ENCODE measurements at regions not wholly inside any gene's neighbourhood (a gene's known extent, or its start where the extent isn't known, plus 50 kb on each side); places are given as distances from the start of the nearest gene placed in this dataset.
"Not testable (repeated sequence)": the region's sequence is repeated elsewhere in the genome, so short reads cannot be mapped to it uniquely, and the experiment has no call there.

DNA sequence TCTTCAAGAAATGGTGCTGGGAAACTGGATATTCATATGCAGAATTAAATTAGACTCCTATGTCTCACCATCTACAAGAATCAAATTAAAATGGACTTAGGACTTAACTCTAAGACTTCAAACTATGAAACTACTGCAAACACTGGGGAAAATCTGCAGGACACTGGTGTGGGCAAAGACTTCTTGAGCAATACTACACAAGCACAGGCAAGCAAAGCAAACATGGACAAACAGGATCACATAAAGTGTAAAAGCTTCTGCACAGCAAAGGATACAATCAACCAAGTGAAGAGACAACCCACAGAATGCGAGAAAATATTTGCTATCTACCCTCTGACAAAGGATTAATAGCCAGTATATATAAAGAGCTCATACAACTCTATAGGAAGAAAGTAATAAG lies 1161.1 kb upstream of the CITED2 start:
- DNase-seq (ENCODE audit: low read depth), result no peak

DNA sequence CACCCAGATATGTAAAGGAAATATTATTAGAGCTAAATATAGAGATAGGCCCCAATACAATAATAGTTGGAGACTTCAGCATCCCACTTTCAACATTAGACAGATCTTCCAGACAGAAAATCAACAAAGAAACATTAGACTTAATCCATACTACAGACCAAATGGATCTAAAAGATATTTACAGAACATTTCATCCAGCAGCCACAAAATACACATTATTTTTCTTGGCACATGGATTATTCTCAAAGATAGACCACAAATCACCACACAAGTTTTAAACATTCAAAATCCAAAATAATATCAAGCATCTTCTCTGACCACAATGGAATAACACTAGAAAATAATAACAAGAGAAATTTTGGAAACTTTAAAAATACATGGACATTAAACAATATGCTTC lies 1159.1 kb upstream of the CITED2 start:
- DNase-seq (ENCODE audit: low read depth), result no peak

GRCh38 chr6:140504776-140505175 lies 1130.3 kb upstream of the CITED2 start:
- no peak for DNase-seq (ENCODE audit: low read depth)

GRCh38 chr6:140500849-140501248 lies 1126.4 kb upstream of the CITED2 start:
- no peak for DNase-seq (ENCODE audit: low read depth)

GRCh38 chr6:140499607-140500006 lies 1125.2 kb upstream of the CITED2 start:
- no peak for DNase-seq (ENCODE audit: low read depth)

GRCh38 chr6:140494321-140495108 lies 1120.1 kb upstream of the CITED2 start:
- DNase-seq (ENCODE audit: low read depth), result no peak

DNA sequence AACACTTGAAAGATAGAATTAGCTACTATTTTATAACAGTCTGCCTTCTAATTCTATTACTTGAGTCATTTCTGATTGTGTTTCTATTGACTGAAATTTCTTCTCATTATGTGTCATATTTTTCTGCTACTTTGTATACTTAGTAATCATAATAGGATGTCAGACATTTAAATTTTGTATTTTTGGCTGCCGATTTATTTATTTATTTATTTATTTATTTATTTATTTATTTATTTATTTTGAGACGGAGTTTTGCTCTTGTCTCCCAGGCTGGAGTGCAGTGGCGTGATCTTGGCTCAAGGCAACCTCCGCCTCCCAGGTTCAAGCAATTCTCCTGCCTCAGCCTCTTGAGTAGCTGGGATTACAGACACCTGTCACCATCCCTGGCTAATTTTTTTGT lies 1119.0 kb upstream of the CITED2 start:
- DNase-seq (ENCODE audit: low read depth), result not testable (repeated sequence)

DNA sequence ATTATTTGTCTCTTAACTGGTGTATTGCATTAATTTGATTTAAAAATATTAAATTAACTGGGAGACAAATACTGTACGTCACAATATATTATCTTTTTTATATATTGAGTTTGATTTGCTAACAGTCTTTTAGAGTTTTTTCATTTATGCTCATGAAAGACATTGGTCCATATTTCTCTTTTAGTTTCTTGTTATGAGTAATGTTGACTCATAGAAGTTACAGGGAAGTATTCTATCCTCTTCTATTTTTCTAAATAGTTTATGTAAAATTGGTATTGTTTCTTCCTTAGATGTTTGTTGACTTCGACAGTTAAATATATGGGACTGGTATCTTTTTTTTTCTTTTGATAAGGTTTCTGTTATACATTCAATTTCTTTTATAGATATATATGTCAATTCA lies 1115.6 kb upstream of the CITED2 start:
- no peak for DNase-seq (ENCODE audit: low read depth)

GRCh38 chr6:140487586-140487985 lies 1113.1 kb upstream of the CITED2 start:
- no peak for DNase-seq (ENCODE audit: low read depth)

DNA sequence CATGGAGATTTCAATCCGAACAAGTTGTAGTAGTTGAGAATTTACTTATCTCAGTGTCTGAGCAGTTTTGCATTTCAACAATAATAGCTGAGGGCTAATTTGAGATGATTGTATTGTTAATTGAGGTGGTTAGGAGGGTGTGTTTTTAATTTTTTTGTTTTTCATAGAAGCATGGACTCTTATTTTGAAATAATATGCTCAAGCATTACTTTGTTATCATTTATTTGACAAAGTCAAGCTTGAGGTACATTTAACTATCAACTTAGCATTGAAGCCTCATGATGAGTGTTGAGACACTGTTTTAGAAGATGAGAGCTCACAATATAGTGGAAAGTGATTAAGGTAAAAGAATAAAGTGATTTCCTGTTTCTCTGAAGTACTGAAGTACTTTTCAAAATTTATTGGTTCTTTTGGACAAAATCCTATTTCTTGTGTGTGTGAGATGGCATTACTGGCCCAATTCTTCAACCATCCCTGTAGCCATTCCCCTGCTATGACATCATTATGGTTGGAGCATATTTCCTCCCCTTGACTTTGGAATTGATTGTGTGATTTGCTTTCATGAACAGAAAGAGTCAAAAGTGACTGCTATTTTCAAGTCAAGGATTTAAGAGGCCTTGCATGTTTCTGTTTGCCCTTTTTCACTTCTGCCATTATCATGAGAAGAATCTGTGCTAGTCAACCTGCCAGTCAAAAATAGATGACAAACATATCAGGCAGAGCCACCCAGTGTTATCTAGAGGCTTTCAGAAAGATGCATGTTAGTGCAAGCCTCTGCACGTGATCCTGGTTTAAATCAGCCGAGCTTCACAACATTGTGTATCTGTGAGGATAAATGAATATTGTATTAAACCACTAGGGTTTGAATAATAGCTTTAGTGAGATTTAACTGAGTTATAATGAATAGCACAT lies 1112.3 kb upstream of the CITED2 start:
- no peak for DNase-seq (ENCODE audit: low read depth)

- DNase-seq (ENCODE audit: low read depth), result no peak
These were observed 1111.4 kb upstream of the CITED2 start for GRCh38 chr6:140485740-140486449.

GRCh38 chr6:140480852-140481251 lies 1106.4 kb upstream of the CITED2 start:
- DNase-seq (ENCODE audit: low read depth), result peak; percentile 5

DNA sequence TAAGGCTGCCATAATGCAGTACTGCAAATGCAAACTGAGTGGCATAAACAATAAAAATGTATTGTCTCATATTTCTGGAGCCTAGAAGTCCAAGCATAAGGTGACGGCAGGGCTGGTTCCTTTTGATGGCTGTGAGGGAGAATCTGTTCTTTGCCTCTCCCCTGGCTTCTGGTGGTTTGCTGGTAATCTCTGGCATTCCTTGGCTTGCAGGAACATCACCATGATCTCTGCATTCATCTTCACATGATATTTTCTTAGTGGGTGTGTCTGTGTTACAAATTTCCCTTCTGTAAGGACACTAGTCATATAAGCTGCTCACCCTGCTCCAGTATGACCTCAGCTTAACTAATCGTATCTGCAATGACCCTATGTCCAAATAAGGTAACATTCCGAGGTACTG lies 1104.2 kb upstream of the CITED2 start:
- DNase-seq (ENCODE audit: low read depth), result no peak

DNA sequence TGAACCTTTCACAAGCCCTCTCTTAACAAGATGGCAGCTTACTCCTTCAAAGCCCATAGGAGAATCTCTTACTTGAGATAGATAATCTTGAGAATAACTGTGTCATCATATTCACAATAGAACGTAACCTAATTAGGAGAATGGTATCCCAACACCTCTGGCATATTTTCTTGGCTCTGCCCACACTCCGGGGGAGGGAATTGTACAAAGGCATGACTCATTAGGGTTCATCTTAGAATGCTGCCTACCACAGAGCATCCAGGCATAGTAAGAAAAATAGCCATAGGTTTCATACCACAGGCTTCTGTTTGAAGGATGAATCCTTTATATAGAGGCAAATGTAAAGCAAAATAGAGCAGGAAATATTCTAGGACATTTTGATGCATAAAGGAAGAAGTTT lies 1100.6 kb upstream of the CITED2 start:
- no peak for DNase-seq (ENCODE audit: low read depth)

GRCh38 chr6:140464720-140465119 lies 1090.3 kb upstream of the CITED2 start:
- DNase-seq (ENCODE audit: low read depth), result no peak

GRCh38 chr6:140463312-140463710 lies 1088.9 kb upstream of the CITED2 start:
- no peak for DNase-seq (ENCODE audit: low read depth)

- DNase-seq (ENCODE audit: low read depth), result no peak
These were observed 1088.2 kb upstream of the CITED2 start for GRCh38 chr6:140462453-140463311.

DNA sequence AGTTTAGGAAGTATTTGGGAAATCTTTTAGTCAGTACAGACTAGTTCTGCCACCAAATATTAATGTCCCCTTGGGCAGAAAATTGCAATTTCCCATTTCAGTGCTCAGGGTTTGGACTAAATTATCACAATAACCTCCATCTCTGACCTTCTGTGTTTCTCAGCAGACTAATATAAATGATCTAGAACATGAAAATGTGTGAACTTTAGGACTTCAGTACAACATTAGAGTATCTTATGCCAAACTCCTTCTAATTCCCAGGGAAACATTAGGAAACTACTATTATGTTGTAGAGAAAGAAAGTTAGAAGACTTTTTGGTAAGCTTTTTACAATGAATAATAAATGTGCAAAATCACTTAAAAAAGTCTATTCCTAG lies 1087.6 kb upstream of the CITED2 start:
- no peak for DNase-seq (ENCODE audit: low read depth)

DNA sequence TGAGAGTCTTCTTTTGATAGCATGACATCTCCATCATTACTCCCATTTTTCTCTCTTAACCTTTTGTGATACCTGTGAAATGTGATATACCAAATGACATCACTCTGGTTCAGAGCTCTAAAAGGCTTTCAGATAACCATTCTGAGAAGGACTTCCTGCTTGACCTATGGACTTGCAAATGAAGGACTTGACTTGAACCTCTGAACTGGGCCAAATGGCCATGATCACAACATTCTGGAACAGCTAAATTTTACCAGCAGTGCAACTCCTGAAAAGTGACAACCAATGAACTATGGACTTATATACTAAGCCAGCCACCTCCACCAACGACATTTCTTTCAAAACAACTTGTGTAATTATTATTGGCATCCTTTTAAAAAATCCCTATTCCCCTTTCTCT lies 1085.8 kb upstream of the CITED2 start:
- no peak for DNase-seq (ENCODE audit: low read depth)

DNA sequence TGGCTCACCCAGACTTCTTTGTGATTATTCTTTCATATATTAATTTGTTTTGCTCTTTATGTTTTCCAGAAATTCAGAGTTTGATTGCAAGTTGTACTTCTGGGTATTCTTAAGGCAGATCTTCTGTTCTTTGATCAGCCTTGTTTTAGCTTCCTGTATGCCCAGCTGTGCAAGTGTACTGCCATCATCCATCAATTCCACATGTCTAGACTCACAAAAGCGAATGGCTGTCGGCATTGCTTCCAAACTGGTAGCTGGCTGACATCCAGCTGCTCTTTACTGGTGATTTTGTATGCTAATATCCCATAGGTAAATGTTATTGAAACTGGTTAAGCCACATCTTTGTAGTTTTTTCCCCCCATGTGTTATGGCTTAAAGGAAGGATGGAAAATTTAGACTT lies 1084.8 kb upstream of the CITED2 start:
- no peak for DNase-seq (ENCODE audit: low read depth)

DNA sequence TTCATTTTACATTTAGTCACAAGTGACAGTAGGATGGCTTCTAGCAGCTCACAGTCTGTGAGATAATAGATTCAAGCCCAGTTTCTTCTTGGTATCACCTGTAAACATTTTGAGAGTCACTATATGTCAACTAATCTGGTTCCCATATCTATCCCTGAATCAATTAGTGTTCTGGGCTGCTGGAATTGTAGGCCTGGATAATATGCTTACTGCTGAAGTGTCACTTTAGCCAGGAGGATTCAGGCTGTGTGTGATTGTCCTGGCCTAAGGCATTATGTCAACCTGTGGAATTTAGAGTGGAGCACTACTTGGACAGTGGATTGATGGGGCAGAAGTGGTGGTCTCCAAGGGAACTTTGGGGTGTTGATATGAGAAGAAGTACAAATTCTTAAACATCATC lies 1071.8 kb upstream of the CITED2 start:
- DNase-seq (ENCODE audit: low read depth), result no peak
